H9 (cell line): ENCODE measurements at regions not wholly inside any gene's neighbourhood (a gene's known extent, or its start where the extent isn't known, plus 50 kb on each side); places are given as distances from the start of the nearest gene placed in this dataset.

Experiments
- DNase-seq: peaks from one replicate; pipeline ENCODE4 v3.0.0-alpha.2; 2017
- H2AFZ ChIP-seq: one replicate; pipeline ENCODE4 v1.6.1; 2013; ENCODE audit warnings: mild to moderate bottlenecking, low read length, control low read depth, moderate library complexity
- H2AK5ac ChIP-seq: 2 replicates; pipeline ENCODE4 v1.6.1; 2013; ENCODE audit warnings: low read length, control low read depth, mixed read lengths; ENCODE audit not compliant: insufficient read length
- H2BK120ac ChIP-seq: one replicate; pipeline ENCODE4 v1.6.1; 2013; ENCODE audit warnings: low read depth, mild to moderate bottlenecking, low read length, control low read depth, inconsistent platforms; ENCODE audit not compliant: poor library complexity, severe bottlenecking
- H2BK12ac ChIP-seq: 2 replicates; pipeline ENCODE4 v1.6.1; 2013; ENCODE audit warnings: low read length, control low read depth, mixed read lengths, low read depth; ENCODE audit not compliant: insufficient read length
- H2BK15ac ChIP-seq: 2 replicates; pipeline ENCODE4 v1.6.1; 2013; ENCODE audit warnings: low read depth, low read length, control low read depth
- H2BK20ac ChIP-seq: one replicate; pipeline ENCODE4 v1.6.1; 2013; ENCODE audit warnings: low read depth, mild to moderate bottlenecking, low read length, control low read depth, inconsistent platforms; ENCODE audit not compliant: poor library complexity, severe bottlenecking
- H2BK5ac ChIP-seq: 2 replicates; pipeline ENCODE4 v1.6.1; 2013; ENCODE audit warnings: low read length, control low read depth, mixed read lengths; ENCODE audit not compliant: insufficient read length
- H3K14ac ChIP-seq: 2 replicates; pipeline ENCODE4 v1.6.1; 2013; ENCODE audit warnings: low read length, control low read depth; ENCODE audit not compliant: insufficient read depth
- H3K18ac ChIP-seq: 2 replicates; pipeline ENCODE4 v1.6.1; 2013; ENCODE audit warnings: low read depth, mild to moderate bottlenecking, mixed read lengths, low read length, control low read depth; ENCODE audit not compliant: insufficient read length
- H3K23ac ChIP-seq: 2 replicates; pipeline ENCODE4 v1.6.1; 2013; ENCODE audit warnings: low read length, control low read depth, mixed read lengths, low read depth; ENCODE audit not compliant: insufficient read length
- H3K23me2 ChIP-seq: 2 replicates; pipeline ENCODE4 v1.6.1; 2013; ENCODE audit warnings: low read depth, mild to moderate bottlenecking, mixed read lengths, low read length, control low read depth; ENCODE audit not compliant: insufficient read length, poor library complexity, severe bottlenecking
- H3K27ac ChIP-seq: 2 replicates; pipeline ENCODE4 v1.5.1; 2013; ENCODE audit warnings: low read length, control low read depth, mixed read lengths, low read depth; ENCODE audit not compliant: insufficient read length
- H3K27me3 ChIP-seq: 2 replicates; pipeline ENCODE4 v1.6.1; 2013; ENCODE audit warnings: low read length, control low read depth, inconsistent platforms; ENCODE audit not compliant: insufficient read depth
- H3K4ac ChIP-seq: 2 replicates; pipeline ENCODE4 v1.6.1; 2013; ENCODE audit warnings: low read depth, mild to moderate bottlenecking, control low read depth, inconsistent platforms, low read length, moderate library complexity
- H3K4me1 ChIP-seq: 2 replicates; pipeline ENCODE4 v1.6.1; 2013; ENCODE audit warnings: low read length, control low read depth, inconsistent platforms; ENCODE audit not compliant: insufficient read depth
- H3K4me2 ChIP-seq: 2 replicates; pipeline ENCODE4 v1.6.1; 2013; ENCODE audit warnings: low read length, control low read depth, mixed read lengths; ENCODE audit not compliant: insufficient read length, insufficient read depth
- H3K56ac ChIP-seq: 2 replicates; pipeline ENCODE4 v1.6.1; 2013; ENCODE audit warnings: low read depth, mild to moderate bottlenecking, mixed read lengths, low read length, control low read depth; ENCODE audit not compliant: insufficient read length
- H3K79me1 ChIP-seq: 2 replicates; pipeline ENCODE4 v1.6.1; 2013; ENCODE audit warnings: low read depth, mild to moderate bottlenecking, moderate library complexity, low read length, control low read depth, inconsistent platforms; ENCODE audit not compliant: insufficient read depth, poor library complexity, severe bottlenecking
- H3K79me2 ChIP-seq: 2 replicates; pipeline ENCODE4 v1.6.1; 2013; ENCODE audit warnings: low read length, control low read depth, inconsistent platforms; ENCODE audit not compliant: insufficient read depth
- H3K9ac ChIP-seq: 2 replicates; pipeline ENCODE4 v1.6.1; 2013; ENCODE audit warnings: low read length, control low read depth, mixed read lengths; ENCODE audit not compliant: insufficient read length; ENCODE audit errors: extremely low read depth
- H3K9me3 ChIP-seq: one replicate; pipeline ENCODE4 v1.6.1; 2013; ENCODE audit warnings: low read depth, low read length, inconsistent platforms; ENCODE audit not compliant: control insufficient read depth
- H3T11ph ChIP-seq: one replicate; pipeline ENCODE4 v1.6.1; 2013; ENCODE audit warnings: mild to moderate bottlenecking, low read length, control low read depth, inconsistent platforms
- H4K20me1 ChIP-seq: one replicate; pipeline ENCODE4 v1.6.1; 2013; ENCODE audit not compliant: control insufficient read depth, insufficient read length, insufficient read depth
- H4K5ac ChIP-seq: 2 replicates; pipeline ENCODE4 v1.6.1; 2013; ENCODE audit warnings: low read depth, mild to moderate bottlenecking, mixed read lengths, low read length, control low read depth; ENCODE audit not compliant: insufficient read length
- H4K8ac ChIP-seq: replicated peaks from 2 replicates; pipeline ENCODE4 v1.6.1; 2013; ENCODE audit warnings: low read length, control low read depth, mixed read lengths, low read depth; ENCODE audit not compliant: insufficient read length
- H4K91ac ChIP-seq: 2 replicates; pipeline ENCODE4 v1.6.1; 2013; ENCODE audit warnings: low read depth, mild to moderate bottlenecking, moderate library complexity, mixed read lengths, low read length, control low read depth; ENCODE audit not compliant: insufficient read length
- H3K27ac Mint-ChIP-seq, 3 experiments: 2 replicates in 2 of 3; 3 replicates in 1 of 3; pipeline ENCODE4 v1.8.0; 2020 to 2021; ENCODE audit warnings: mixed read lengths in 3 of 3, mild to moderate bottlenecking in 1 of 3, moderate library complexity in 1 of 3
- H3K27me3 Mint-ChIP-seq: 2 replicates; pipeline ENCODE4 v1.8.0; 2021; ENCODE audit warnings: low read depth, mild to moderate bottlenecking, moderate library complexity, mixed read lengths
- H3K36me3 Mint-ChIP-seq, 3 experiments: 2 replicates in 2 of 3; 3 replicates in 1 of 3; pipeline ENCODE4 v1.8.0; 2020 to 2021; ENCODE audit warnings: low read depth in 3 of 3, mixed read lengths in 3 of 3; ENCODE audit not compliant: insufficient read depth in 1 of 3
- H3K4me1 Mint-ChIP-seq, 2 experiments: 2 replicates each; pipeline ENCODE4 v1.8.0; 2020; ENCODE audit warnings: mixed read lengths in 2 of 2
- H3K4me3 Mint-ChIP-seq, 2 experiments: 2 replicates in 1 of 2; 3 replicates in 1 of 2; pipeline ENCODE4 v1.8.0; 2020 to 2021; ENCODE audit warnings: mild to moderate bottlenecking in 2 of 2, mixed read lengths in 2 of 2, moderate library complexity in 1 of 2
- H3K9me3 Mint-ChIP-seq, 2 experiments: 2 replicates in 1 of 2; 3 replicates in 1 of 2; pipeline ENCODE4 v1.8.0; 2020; ENCODE audit warnings: mild to moderate bottlenecking in 2 of 2, mixed read lengths in 2 of 2, moderate library complexity in 1 of 2
- CTCF ChIP-seq: fragments of 200-600 bp; sonication (generic); conservative IDR thresholded peaks from 3 replicates; pipeline ENCODE4 v1.8.0; 2021; ENCODE audit warnings: antibody characterized with exemption, mild to moderate bottlenecking
- WGBS: extraction: QIAGEN DNeasy Blood & Tissue Kit; methylation state at CpG from one replicate; pipeline ENCODE4 v1.1.7; 2013; ENCODE audit warnings: missing lambda C conversion rate, low lambda C conversion rate, mixed read lengths; ENCODE audit not compliant: insufficient read length; ENCODE audit errors: extremely low coverage; 5-methylcytosine and 5-hydroxymethylcytosine counted together

- H4K91ac ChIP-seq = no peak overlapping the region
- H3K23ac ChIP-seq = no peak overlapping the region
- no peak overlapping the region for H4K8ac ChIP-seq
- no peaks in the 10 kb centered on the region for H3K9me3 ChIP-seq
- no peak overlapping the region for H2BK20ac ChIP-seq
- no peaks in the 10 kb centered on the region for H3K27me3 Mint-ChIP-seq
- no peaks in the 10 kb centered on the region for H3K79me2 ChIP-seq
- no peak overlapping the region for H2BK12ac ChIP-seq
- H3K79me1 ChIP-seq = no peaks in the 10 kb centered on the region
- H3K4me2 ChIP-seq = no peak overlapping the region
- no peak for TF ChIP-seq CTCF
- no peak overlapping the region for H3K56ac ChIP-seq
- no peak overlapping the region for H3K4ac ChIP-seq
- no peak overlapping the region for H3K18ac ChIP-seq
- peaks cover 0 to 3% of the 10 kb centered on the region in 2 experiments; a peak in 2 of 4 replicates for H3K4me1 Mint-ChIP-seq
- H4K5ac ChIP-seq = no peak overlapping the region
- no peaks in the 10 kb centered on the region for H3K27me3 ChIP-seq
- H3K27ac Mint-ChIP-seq = 0 out of 7 replicates have a peak overlapping the region, but pooled peaks of 1 of the 3 experiments have one; percentile 14
- H3K9me3 Mint-ChIP-seq = no peaks in the 10 kb centered on the region; a peak in 1 of 5 replicates
- no peak overlapping the region for H2BK5ac ChIP-seq
- no CpG with 5 or more reads among the region's 1 CpG for WGBS
- H3T11ph ChIP-seq = no peak overlapping the region
- no peaks in the 10 kb centered on the region for H3K36me3 Mint-ChIP-seq
- H2AFZ ChIP-seq = no peak overlapping the region
- H3K4me1 ChIP-seq = no peaks in the 10 kb centered on the region
- H3K23me2 ChIP-seq = no peaks in the 10 kb centered on the region
- DNase-seq = no peak
- H3K14ac ChIP-seq = no peak overlapping the region
- no peak overlapping the region for H2AK5ac ChIP-seq
- no peak overlapping the region for H3K4me3 Mint-ChIP-seq
- no peak overlapping the region for H2BK15ac ChIP-seq
- H3K27ac ChIP-seq = no peak overlapping the region
- H2BK120ac ChIP-seq = no peak overlapping the region
- no peaks in the 10 kb centered on the region for H4K20me1 ChIP-seq
- H3K9ac ChIP-seq = no peak overlapping the region
Observed at GRCh38 chr5:152987131-152987530, 503.3 kb upstream of the GRIA1 start.
